NCI-H2107 treated with DMSO at 0.1 percent for 48 hours (cell line): ENCODE measurements at regions not wholly inside any gene's neighbourhood (a gene's known extent, or its start where the extent isn't known, plus 50 kb on each side); places are given as distances from the start of the nearest gene placed in this dataset.
"Not testable (repeated sequence)": the region's sequence is repeated elsewhere in the genome, so short reads cannot be mapped to it uniquely, and the experiment has no call there.

Experiments used
- DNase-seq: peaks from one replicate; lab custom pipeline; 2025; ENCODE audit not compliant: unreplicated experiment; lab: John Stamatoyannopoulos, UW

- DNase-seq: no peak
Observed at GRCh38 chr6:95848717-95849116, 167.1 kb upstream of the FUT9 start.

- DNase-seq: no peak
Observed at GRCh38 chr6:95856876-95857364, 158.9 kb upstream of the FUT9 start.

GRCh38 chr6:95865857-95866256 is 149.9 kb upstream of the FUT9 start:
- DNase-seq: no peak

- DNase-seq: no peak
Observed at GRCh38 chr6:95866732-95867131, 149.0 kb upstream of the FUT9 start.

GRCh38 chr6:95867205-95867604 is 148.6 kb upstream of the FUT9 start:
- no peak for DNase-seq

- no peak for DNase-seq
Observed at GRCh38 chr6:95877480-95877879, 138.3 kb upstream of the FUT9 start.

GRCh38 chr6:95879856-95880255 is 135.9 kb upstream of the FUT9 start:
- no peak for DNase-seq

GRCh38 chr6:95882371-95882770 is 133.4 kb upstream of the FUT9 start:
- no peak for DNase-seq

- not testable (repeated sequence) for DNase-seq
Observed at GRCh38 chr6:95888711-95889110, 127.1 kb upstream of the FUT9 start.

GRCh38 chr6:95905132-95905531 is 110.6 kb upstream of the FUT9 start:
- DNase-seq: no peak

- DNase-seq: no peak
Observed at GRCh38 chr6:95917034-95917433, 98.7 kb upstream of the FUT9 start.

- DNase-seq: no peak
Observed at GRCh38 chr6:95923518-95923917, 92.3 kb upstream of the FUT9 start.

GRCh38 chr6:95935736-95936135 is 80.0 kb upstream of the FUT9 start:
- no peak for DNase-seq

- DNase-seq: no peak
Observed at GRCh38 chr6:95946906-95947305, 68.9 kb upstream of the FUT9 start.

- no peak for DNase-seq
Observed at GRCh38 chr6:95948324-95948723, 67.5 kb upstream of the FUT9 start.

GRCh38 chr6:95949985-95950384 is 65.8 kb upstream of the FUT9 start:
- no peak for DNase-seq

GRCh38 chr6:95958686-95959085 is 57.1 kb upstream of the FUT9 start:
- DNase-seq: no peak

GRCh38 chr6:95959261-95959660 is 56.5 kb upstream of the FUT9 start:
- no peak for DNase-seq
